ENCODE measurements at regions not wholly inside any gene's neighbourhood (a gene's known extent, or its start where the extent isn't known, plus 50 kb on each side); places are given as distances from the start of the nearest gene placed in this dataset.

DNA sequence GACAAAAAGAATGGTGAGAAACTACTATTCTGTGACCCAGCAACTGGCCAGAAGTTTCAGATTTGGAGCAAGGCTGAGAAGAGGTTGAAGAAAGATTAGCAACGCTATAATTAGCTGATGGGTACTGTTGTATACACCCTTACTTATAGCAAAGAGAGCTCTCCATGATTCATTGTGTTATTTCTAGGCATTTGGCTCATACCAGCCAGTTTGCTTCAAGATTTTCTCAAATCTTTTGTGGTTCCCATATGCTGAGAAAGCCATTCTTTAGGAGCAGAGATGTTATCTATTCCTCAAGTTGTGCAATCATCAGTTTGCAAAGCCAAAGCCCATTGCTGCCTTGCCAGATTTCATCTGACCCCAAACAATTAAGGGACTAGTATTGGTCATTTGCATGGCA, 179.4 kb downstream of the ETS1 start:
- DNase-seq: no peak

GRCh38 chr11:128405714-128406662, 181.4 kb downstream of the ETS1 start:
- no peak for DNase-seq

GRCh38 chr11:128405112-128405511, 182.2 kb downstream of the ETS1 start:
- DNase-seq: no peak

DNA sequence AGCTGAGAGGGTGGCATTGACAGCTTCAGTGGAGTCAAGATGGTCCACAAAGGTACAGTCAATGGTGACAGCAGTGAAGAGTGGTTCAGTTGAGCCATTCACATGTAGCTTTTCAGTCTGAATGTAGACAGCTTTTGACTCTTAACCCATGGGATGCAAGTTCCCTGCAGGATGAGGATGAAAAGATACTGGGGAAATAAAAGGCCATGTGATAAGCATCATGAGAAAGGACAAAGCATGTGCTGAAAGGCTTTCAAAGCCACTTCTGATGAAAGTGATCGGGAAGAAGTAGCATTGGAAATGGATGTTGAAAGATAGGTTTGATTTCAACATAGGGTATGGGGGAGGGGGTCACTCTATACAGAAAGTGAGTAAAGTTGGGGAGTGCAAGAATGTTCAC, 182.9 kb downstream of the ETS1 start:
- DNase-seq: no peak

GRCh38 chr11:128400382-128401203, 186.8 kb downstream of the ETS1 start:
- DNase-seq: no peak

DNA sequence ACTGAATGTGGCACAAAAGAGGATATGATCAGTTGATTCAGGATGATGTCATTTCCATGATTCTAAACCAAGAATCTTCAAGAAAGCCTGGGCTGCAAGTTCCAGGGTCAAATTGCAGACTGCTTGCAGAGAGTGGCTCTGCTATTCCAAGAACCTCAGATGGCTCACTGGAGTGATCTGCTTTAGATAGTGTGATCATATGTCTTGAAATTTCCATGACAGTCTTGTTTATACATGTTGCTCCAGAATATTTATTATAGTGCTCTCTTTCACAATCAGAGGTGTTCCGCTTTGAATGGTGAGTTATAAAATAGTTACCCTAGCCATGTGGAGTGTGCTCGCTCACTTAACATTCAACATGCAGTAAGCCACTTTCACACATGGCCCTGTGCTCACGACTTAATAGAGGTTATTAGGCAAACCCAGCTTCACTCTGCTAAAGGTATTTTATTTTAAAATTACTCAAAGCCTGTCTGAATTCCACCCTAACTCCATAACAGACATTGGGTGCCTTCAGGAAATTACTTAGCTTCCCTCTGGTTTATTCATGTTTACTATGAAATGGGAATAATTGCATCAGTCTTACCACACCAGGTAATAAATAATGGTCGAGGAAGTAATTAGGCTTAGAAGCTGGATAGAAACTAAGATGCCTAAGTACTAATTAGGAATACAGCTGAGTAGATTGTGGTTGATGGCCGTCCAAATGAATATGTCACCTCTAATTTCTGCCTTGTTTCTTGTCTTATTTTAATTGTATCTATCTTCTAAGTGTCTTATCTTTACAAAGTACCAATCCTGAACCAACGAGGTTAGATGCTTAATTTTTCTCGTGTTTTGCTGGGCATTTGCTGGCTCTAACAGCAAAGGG, 187.9 kb downstream of the ETS1 start:
- no peak for DNase-seq

DNA sequence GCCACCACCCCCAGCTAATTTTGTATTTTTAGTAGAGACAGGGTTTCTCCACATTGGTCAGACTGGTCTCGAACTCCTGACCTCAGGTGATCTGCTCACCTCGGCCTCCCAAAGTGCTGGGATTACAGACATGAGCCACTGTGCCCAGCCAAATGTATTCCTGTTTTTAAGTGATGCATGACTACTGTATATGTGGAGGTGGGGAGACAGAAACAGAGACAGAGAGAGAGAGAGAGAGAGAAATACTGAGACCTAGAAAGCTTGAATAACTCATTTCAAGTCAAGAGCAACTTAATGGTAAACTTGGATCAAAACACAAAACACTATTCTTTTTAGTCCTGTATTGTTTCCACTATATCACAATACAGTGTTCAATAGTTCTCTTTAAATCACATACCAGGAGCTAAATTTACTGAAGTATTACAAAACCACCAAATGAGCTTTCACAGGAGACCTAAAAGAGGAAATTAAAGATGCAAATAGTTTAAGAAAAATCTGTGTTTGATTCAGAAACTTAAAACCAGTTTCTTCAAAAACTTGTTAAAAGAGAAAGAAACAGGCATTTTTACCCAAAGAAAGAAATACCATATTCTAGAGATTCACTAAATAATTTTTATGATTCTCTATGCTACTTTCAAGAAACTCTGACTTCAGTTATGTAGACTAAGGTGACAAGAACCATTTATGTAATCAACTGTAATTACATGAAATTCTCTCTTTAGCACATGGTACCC, 188.7 kb downstream of the ETS1 start:
- no peak for DNase-seq

- no peak for DNase-seq
Measured at GRCh38 chr11:128397362-128397761, 190.0 kb downstream of the ETS1 start.

DNA sequence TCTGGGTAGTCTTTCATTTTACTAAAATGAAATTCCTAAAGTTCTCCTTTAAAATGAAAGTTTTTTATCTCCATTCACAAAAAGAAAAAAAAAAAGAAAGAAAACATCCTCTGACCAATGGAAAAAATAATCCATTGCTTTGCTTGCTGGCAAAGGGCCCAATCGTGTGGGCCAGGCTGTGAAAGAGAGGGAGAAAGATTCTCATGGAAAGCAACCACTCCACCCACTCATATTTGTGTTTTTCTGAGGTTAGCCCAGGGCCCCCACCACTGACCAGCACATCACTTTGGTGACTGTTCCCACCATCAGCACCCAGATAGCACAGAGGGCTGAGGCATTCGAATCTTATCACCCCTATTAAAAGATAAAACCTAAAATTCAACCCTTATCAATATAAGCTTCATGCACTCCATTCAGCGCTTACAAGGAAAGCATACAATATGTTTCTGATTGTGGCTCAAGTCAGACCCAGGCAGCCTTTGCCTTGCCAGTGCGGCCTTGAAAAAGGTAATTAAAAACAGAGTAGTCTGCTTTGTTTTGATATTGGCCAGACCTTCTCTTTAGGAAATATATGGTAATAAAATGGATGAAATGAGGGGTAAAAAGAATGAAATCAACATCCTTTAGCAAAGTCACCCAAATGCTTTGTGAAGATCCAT, 192.8 kb downstream of the ETS1 start:
- no peak for DNase-seq

GRCh38 chr11:128392259-128392658, 195.1 kb downstream of the ETS1 start:
- DNase-seq: no peak

- no peak for DNase-seq
Measured at GRCh38 chr11:128391811-128392210, 195.5 kb downstream of the ETS1 start.

DNA sequence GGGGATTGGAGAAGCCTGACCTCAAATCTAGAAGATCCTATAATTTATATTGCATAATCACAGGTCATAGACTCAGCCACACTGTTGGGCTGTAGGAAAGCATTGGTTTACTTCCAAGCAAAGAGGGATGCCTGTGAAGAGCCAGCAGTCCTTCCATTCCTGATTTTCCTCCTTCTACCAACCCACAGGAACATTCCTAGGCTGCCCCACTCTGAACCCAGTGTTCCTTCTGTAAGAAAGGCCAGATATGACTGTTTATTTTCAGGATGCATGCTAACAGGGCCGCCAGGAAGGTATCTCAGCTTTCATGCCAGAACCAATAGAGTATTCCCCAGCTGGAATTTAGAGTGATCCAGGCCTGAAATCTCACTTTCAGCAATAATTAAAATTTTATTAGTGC, 197.1 kb downstream of the ETS1 start:
- no peak for DNase-seq

DNA sequence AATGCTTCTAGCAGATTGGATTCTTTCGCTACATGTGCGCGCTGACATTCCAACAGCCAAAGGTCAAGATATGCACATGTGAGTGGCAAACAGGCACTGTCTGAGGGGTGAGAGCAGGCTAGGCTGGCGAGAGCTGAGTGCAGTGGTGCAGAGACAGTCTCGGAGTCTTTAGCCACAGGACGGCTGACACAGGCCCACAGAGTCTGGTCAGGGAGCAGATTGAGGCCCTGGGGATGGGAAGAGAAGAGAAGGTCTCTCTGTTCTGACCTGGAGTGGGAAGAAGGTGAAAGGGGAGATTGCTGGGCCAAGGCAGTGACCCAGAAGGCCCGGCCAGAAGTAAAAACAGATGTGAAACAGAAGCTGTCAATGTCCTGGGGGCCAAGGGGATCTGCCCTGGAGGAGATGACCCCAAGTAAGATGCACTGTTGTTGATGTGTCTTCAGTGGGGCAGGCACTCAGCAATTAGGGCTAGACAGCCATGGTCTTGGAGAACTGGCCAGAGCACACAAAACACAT, 197.8 kb downstream of the ETS1 start:
- no peak for DNase-seq

GRCh38 chr11:128388206-128388815, 199.0 kb downstream of the ETS1 start:
- DNase-seq: peak; percentile 48 to 76

DNA sequence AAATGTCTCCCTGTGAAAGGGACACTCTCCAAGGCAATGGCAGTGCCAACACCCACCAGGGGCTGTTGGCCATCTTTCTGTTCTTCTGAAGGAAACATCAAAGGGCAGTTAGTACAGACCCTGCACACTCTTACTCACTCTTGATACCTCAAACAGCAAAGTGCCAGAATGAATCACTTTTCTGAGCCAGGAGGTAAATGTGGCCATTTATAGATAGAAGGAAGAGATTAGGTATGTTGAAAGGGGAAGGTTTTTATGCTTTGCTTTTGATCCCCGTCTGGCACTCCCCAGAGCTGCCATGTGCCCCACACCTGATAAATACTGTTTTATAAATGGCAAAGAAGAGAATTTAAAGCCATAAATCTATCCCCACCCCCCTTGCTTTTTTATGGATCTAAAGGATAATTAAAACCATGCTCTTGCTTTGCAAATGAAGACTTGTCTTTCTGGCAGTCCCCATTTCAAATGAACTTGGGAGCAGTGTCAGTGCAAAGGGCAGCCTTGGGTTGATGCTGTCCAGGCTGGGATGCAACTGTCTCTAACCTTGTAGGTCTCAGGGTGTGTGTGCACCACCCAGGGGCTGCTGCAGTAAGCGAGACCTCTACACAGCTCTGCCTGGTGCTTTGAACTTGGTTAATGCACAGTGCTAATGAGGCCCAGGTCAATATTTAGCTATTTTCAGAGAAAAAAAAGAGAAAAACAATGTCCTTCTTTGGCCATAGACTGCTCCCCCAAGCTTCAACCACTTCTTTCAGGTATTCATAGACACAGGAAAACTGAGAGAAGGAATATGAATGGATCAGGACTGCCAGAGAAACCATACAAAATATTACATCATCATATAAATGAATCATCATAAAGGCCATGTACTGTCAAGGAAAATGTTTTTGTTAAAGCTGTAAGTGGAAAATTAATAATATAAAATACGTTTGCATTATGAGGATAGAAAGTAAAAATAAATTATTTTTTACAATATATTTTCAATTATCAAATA, 207.5 kb downstream of the ETS1 start:
- DNase-seq: no peak

- DNase-seq: no peak
Measured at GRCh38 chr11:128375961-128376360, 211.4 kb downstream of the ETS1 start.

GRCh38 chr11:128374026-128374425, 213.3 kb downstream of the ETS1 start:
- no peak for DNase-seq

DNA sequence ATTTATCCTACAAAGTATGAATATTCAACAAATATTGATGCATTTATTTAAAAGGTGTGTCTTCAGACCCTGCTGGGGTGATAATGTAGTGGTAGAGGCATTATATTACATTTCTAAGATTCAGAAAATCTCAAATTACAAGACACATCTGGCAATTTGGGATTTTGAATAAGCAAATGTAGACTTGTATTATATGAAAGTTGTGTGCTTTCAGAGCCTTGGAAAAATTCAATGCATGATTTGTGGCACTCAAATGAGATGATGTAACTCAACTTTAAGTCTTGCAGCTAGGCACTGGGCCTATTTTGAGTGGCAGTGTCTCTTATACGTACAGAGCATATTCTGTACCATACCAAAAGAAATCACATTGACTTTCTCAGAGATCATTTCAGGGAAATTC, 214.4 kb downstream of the ETS1 start:
- DNase-seq: no peak

DNA sequence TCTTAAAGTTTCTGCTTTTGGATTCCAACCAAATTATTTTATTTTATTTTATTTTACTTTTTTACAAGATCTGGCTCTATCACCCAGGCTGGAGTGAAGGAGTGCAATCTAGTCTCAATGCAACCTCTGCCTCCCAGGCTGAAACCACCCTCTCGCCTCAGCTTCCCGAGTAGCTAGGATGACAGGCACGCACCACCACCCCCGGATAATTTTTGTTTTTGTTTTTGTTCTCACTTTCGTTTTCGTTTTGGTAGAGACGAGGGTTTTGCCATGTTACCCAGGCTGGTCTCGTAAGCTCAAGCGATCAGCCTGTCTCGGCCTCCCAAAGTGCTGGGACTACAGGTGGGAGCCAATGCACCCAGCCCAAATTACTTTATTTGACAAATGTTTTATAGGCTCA, 219.8 kb downstream of the ETS1 start:
- DNase-seq: no peak

DNA sequence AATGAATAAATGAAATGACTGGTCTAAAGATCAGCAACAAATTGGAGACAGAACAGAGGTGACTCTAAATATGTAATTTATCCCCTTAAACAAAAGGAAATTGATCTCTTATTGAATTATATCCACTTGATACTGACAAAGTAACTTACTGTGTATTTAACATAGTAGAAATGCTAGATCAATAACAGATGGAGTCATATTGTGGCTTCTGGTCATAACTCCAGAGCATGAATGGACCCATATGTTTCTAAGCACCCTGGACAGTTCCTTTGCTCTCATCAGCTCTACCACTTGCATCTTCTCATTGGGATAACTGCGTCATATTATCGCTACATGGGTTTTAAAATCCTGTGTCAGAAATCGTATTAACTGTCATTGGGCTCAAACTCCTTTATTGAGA, 222.3 kb downstream of the ETS1 start:
- DNase-seq: no peak

Measured in SHP77 (cell line).